Astrocyte of the spinal cord (primary cell): ENCODE measurements at regions not wholly inside any gene's neighbourhood (a gene's known extent, or its start where the extent isn't known, plus 50 kb on each side); places are given as distances from the start of the nearest gene placed in this dataset.

ENCODE experiments used
- DNase-seq: peaks from one replicate; pipeline ENCODE4 v3.0.0; 2011; ENCODE audit warnings: low read depth, low spot score
- H3K4me3 ChIP-seq: 2 replicates; pipeline ENCODE4 v1.5.1; 2011; ENCODE audit warnings: low read depth, mild to moderate bottlenecking, low read length, moderate library complexity
- in situ Hi-C: cut with HindIII; loops from 2 replicates; pipeline ENCODE4 v1.10.0; 2017; ENCODE audit warnings: low sequenced_read_pairs
- TF ChIP-seq, protein P1 (sequence below): IDR thresholded peaks from 2 replicates; pipeline ENCODE4 v1.5.1; 2012; ENCODE audit warnings: low read depth, mild to moderate bottlenecking, low read length, inconsistent platforms

DNA sequence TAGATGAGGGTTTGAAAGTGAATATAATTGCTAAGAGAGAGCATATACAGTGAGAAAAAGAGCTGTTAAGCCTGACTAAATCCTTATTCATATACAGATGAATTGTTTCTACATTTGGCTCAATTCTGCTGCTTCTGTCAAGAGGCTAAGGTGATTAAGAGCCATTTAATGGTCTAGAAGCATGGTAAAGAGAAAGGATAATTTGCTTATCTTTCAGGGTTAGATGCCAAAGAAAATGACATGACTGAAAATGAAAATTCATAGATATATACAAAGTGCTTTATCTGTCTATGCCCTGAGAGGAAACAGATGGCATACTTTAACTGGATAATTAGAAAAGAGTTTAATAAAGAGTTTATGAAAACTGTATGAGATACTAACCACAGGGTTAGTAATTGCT is 834.9 kb downstream of the SLC6A15 start:
- DNase-seq = no peak
- H3K4me3 ChIP-seq = no peak overlapping the region
- in situ Hi-C loops = no loop called here
- TF ChIP-seq, protein P1, sequence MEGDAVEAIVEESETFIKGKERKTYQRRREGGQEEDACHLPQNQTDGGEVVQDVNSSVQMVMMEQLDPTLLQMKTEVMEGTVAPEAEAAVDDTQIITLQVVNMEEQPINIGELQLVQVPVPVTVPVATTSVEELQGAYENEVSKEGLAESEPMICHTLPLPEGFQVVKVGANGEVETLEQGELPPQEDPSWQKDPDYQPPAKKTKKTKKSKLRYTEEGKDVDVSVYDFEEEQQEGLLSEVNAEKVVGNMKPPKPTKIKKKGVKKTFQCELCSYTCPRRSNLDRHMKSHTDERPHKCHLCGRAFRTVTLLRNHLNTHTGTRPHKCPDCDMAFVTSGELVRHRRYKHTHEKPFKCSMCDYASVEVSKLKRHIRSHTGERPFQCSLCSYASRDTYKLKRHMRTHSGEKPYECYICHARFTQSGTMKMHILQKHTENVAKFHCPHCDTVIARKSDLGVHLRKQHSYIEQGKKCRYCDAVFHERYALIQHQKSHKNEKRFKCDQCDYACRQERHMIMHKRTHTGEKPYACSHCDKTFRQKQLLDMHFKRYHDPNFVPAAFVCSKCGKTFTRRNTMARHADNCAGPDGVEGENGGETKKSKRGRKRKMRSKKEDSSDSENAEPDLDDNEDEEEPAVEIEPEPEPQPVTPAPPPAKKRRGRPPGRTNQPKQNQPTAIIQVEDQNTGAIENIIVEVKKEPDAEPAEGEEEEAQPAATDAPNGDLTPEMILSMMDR = no peak

- TF ChIP-seq, protein P1 = no peak
- in situ Hi-C loops = no loop called here
- no peak overlapping the region for H3K4me3 ChIP-seq
- DNase-seq = no peak
Measured at GRCh38 chr12:84075991-84076390, 836.6 kb downstream of the SLC6A15 start.

- TF ChIP-seq, protein P1 = no peak
- DNase-seq = no peak
- H3K4me3 ChIP-seq = no peak overlapping the region
- in situ Hi-C loops = no loop called here
Measured at GRCh38 chr12:84073401-84073800, 839.2 kb downstream of the SLC6A15 start.

DNA sequence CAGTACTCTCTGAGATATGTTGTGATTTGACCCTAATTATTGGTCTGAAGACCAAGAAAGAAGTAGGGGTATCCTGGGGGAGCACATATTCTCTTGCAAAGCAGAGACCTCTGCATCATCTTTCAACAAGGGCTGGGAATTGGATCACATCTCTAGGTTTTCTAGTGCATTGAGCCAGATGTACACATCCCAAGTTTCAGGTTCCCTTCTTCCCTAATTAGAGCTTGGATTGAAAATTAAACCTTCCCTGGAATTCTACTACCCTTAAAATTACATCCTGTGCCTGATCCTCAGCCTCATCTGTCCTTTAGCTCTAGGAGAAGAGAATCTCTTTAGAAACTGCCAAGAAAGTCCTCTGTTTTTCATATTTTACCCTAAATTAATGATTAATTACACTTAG is 839.6 kb downstream of the SLC6A15 start:
- TF ChIP-seq, protein P1 = no peak
- DNase-seq = no peak
- H3K4me3 ChIP-seq = no peak overlapping the region
- in situ Hi-C loops = no loop called here

DNA sequence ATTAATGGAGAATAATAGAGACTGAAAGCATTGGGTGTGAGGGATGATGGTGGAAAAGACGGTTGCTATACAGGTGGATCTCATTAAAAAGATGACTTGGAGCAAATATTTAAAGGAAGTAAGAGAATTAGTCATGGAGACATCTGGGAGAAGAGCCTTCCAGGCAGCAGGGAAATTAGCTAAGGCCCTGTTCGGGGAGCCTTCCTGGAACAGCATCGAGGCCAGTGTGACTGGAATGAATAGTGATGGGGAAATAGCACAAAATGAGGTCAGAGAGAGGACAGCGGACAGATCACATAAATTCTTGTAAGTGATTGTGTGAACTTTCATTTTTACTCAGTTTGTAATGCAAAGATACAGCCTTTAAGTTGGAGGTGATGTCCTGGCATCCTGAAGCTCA is 842.3 kb downstream of the SLC6A15 start:
- TF ChIP-seq, protein P1 = no peak
- in situ Hi-C loops = no loop called here
- no peak overlapping the region for H3K4me3 ChIP-seq
- peak; percentile 47 for DNase-seq

DNA sequence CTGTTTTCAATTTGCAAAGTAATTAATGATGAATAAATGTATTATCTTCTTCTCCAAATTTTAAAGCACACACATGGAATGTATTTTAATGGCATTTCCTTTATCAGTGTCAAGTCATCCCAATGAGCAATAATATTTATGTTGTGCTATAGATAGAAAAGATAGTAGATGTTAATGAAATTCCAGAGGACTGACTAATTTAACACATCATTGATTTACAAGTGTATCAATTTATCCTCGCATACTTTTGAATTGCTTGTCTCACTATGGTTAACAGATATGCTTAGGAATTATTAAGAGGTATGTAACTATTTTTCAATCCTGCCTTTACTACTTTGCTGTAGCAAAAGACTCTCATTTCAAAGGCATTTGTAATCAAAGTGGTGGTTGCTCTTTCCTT is 842.9 kb downstream of the SLC6A15 start:
- H3K4me3 ChIP-seq = no peak overlapping the region
- in situ Hi-C loops = no loop called here
- TF ChIP-seq, protein P1 = no peak
- no peak for DNase-seq

DNA sequence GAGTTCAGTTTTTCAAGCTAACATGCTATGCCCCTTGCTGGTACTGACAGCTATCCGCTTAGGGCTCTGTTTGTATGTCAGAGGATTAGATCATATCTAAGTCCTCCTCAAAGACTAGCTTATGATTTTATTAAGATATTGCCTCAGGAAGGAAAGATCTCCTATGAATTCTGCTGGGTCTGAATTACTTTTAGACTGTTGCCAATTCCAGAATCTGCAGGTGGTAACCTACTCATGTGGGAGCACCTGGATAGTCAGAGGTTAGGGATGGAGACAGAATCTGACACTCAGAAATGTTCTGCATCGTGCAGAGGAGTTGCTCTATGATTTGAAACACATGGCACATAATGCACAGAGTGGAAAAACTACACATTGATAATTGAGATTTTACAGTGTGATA is 843.4 kb downstream of the SLC6A15 start:
- DNase-seq = no peak
- in situ Hi-C loops = no loop called here
- TF ChIP-seq, protein P1 = no peak
- no peak overlapping the region for H3K4me3 ChIP-seq
